ENCODE measurements at regions not wholly inside any gene's neighbourhood (a gene's known extent, or its start where the extent isn't known, plus 50 kb on each side); places are given as distances from the start of the nearest gene placed in this dataset.
"Not testable (repeated sequence)": the region's sequence is repeated elsewhere in the genome, so short reads cannot be mapped to it uniquely, and the experiment has no call there.

DNA sequence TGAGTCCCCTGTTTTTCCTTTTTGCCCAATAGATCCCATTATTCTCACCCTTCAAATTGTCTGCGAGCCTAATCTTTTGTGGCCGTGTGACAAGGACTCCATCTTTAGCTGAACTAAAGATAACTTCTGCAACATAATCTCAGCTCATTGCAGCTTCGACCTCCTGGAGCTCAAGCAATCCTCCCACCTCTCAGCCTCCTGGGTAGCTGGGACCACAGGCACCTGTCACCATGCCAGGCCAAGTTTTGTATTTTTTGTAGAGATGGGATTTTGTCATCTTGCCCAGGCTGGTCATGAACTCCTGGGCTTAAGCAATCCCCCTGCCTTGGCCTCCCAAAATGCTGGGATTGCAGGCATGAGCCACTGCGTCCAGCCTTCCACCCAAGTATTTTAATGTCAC, 161.0 kb downstream of the GJA1 start:
- H3K79me2 ChIP-seq (ENCODE audit: control insufficient read depth, low read length) = no peaks in the 10 kb centered on the region
- no peaks in the 10 kb centered on the region for H3F3A ChIP-seq (ENCODE audit: control insufficient read depth, insufficient read depth)
- TF ChIP-seq, protein P1, sequence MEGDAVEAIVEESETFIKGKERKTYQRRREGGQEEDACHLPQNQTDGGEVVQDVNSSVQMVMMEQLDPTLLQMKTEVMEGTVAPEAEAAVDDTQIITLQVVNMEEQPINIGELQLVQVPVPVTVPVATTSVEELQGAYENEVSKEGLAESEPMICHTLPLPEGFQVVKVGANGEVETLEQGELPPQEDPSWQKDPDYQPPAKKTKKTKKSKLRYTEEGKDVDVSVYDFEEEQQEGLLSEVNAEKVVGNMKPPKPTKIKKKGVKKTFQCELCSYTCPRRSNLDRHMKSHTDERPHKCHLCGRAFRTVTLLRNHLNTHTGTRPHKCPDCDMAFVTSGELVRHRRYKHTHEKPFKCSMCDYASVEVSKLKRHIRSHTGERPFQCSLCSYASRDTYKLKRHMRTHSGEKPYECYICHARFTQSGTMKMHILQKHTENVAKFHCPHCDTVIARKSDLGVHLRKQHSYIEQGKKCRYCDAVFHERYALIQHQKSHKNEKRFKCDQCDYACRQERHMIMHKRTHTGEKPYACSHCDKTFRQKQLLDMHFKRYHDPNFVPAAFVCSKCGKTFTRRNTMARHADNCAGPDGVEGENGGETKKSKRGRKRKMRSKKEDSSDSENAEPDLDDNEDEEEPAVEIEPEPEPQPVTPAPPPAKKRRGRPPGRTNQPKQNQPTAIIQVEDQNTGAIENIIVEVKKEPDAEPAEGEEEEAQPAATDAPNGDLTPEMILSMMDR (IDR thresholded peaks at IDR 0.05; ENCODE audit: low read depth, low read length, poor library complexity, severe bottlenecking) = no peak
- TF ChIP-seq EZH2phosphoT487 (IDR thresholded peaks at IDR 0.05; ENCODE audit: borderline replicate concordance, low read length) = no peak
- no peaks in the 10 kb centered on the region for H4K20me1 ChIP-seq (ENCODE audit: control insufficient read depth, insufficient read depth, low read depth, low read length)
- H3K36me3 ChIP-seq (ENCODE audit: control insufficient read depth, low read length) = no peaks in the 10 kb centered on the region
- H3K4me1 ChIP-seq (ENCODE audit: control insufficient read depth, low read length) = no peaks in the 10 kb centered on the region
- no peak overlapping the region for H3K27ac ChIP-seq (ENCODE audit: low read depth, low read length)
- no peaks in the 10 kb centered on the region for H3K27me3 ChIP-seq (ENCODE audit: control insufficient read depth, low read length)
- no peak overlapping the region for H3K4me2 ChIP-seq (ENCODE audit: low read length)
- no peaks in the 10 kb centered on the region for H3K9me3 ChIP-seq (ENCODE audit: control insufficient read depth, insufficient read depth, low read length)
- no peaks in the 10 kb centered on the region for H3K9me2 ChIP-seq (replicated peaks; ENCODE audit: control insufficient read depth, low read length)
- H3K4me3 ChIP-seq (ENCODE audit: low read length) = no peak overlapping the region

DNA sequence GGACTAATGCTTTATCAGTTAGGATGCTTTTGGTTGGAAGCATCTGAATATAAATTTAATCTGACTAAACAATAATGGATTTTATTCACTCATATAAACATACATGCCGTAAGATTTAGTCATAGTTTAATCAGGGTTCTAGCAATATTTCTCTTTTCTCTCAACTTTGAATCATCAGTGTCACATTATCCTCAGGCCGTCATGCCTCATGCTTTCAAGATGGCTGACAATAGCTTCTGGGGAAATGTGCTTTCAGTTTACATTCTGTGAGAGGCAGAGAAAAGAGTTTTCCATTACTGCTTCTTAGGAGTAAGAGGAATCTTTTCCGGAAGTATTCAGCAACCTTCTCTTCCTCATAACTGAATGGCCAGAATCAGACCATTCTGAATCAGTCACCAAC, 162.2 kb downstream of the GJA1 start:
- H3K4me2 ChIP-seq (ENCODE audit: low read length) = no peak overlapping the region
- TF ChIP-seq, protein P1 (IDR thresholded peaks at IDR 0.05; ENCODE audit: low read depth, low read length, poor library complexity, severe bottlenecking) = no peak
- TF ChIP-seq EZH2phosphoT487 (IDR thresholded peaks at IDR 0.05; ENCODE audit: borderline replicate concordance, low read length) = no peak

DNA sequence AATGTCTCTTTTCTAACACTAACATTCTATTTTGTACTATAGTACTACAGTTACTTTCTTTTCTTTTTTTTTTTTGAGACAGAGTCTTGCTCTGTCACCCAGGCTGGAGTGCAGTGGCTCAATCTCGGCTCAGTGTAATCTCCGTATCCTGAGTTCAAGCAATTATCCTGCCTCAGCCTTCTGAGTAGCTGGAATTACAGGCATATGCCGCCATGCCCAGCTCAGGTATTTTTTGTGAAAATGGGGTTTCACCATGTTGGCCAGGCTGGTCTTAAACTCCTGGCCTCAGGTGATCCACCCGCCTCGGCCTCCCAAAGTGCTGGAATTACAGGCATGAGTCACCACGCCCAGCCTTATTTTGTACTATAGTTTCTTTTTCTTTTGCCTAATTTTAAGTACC, 163.9 kb downstream of the GJA1 start:
- H3K4me1 ChIP-seq (ENCODE audit: control insufficient read depth, low read length); H3K27ac ChIP-seq (ENCODE audit: low read depth, low read length); H3K27me3 ChIP-seq (ENCODE audit: control insufficient read depth, low read length); H4K20me1 ChIP-seq (ENCODE audit: control insufficient read depth, insufficient read depth, low read depth, low read length); H3K79me2 ChIP-seq (ENCODE audit: control insufficient read depth, low read length); H3K9me2 ChIP-seq (replicated peaks; ENCODE audit: control insufficient read depth, low read length); H3K9me3 ChIP-seq (ENCODE audit: control insufficient read depth, insufficient read depth, low read length); H3K36me3 ChIP-seq (ENCODE audit: control insufficient read depth, low read length); H3K4me2 ChIP-seq (ENCODE audit: low read length); H3F3A ChIP-seq (ENCODE audit: control insufficient read depth, insufficient read depth); H3K4me3 ChIP-seq (ENCODE audit: low read length): not testable (repeated sequence)

More for the DNA sequence above, 162.2 kb downstream of the GJA1 start:
- no peaks in the 10 kb centered on the region for H3K9me2 ChIP-seq (replicated peaks; ENCODE audit: control insufficient read depth, low read length)
- H3K27ac ChIP-seq (ENCODE audit: low read depth, low read length) = no peak overlapping the region
- no peaks in the 10 kb centered on the region for H3K27me3 ChIP-seq (ENCODE audit: control insufficient read depth, low read length)
- no peaks in the 10 kb centered on the region for H3K9me3 ChIP-seq (ENCODE audit: control insufficient read depth, insufficient read depth, low read length)
- no peaks in the 10 kb centered on the region for H3K79me2 ChIP-seq (ENCODE audit: control insufficient read depth, low read length)
- no peaks in the 10 kb centered on the region for H3K4me1 ChIP-seq (ENCODE audit: control insufficient read depth, low read length)
- H3K4me3 ChIP-seq (ENCODE audit: low read length) = no peak overlapping the region
- H4K20me1 ChIP-seq (ENCODE audit: control insufficient read depth, insufficient read depth, low read depth, low read length) = no peaks in the 10 kb centered on the region
- no peaks in the 10 kb centered on the region for H3K36me3 ChIP-seq (ENCODE audit: control insufficient read depth, low read length)
- no peaks in the 10 kb centered on the region for H3F3A ChIP-seq (ENCODE audit: control insufficient read depth, insufficient read depth)

DNA sequence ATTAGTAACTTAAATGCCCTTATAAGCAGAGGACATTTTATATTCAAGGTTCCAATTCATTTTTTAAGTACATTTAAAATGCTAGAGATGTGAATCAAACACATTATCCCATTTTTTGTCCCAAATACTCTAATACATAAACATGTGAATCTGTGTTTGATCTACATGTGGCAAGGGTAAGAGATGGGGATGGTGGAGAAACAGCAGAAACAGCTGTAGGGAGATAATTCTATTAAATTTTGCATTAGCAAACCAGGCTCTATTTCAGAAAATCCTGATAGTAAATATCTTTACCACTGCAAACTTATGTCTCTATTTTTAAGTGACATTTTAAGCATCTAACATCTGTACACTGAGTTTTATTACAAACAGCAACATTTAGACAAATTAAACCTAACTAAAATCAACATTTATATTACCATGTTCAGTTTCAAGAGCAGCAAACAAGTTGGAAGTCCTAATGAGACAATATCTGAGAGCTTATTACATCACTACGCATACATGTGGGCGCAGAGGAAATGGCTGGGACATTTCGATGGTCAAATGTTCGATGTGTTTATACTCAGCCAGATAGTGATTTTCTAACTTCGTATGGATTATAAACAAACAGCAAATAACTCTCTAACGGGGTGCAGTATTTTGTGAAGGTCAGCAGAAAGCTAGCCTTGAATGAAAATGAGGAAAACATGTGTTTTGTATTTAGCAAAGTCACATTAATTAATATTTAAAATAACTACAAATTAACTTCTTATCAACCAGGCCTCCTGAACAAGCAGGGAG, 165.1 kb downstream of the GJA1 start:
- TF ChIP-seq, protein P1 (IDR thresholded peaks at IDR 0.05; ENCODE audit: low read depth, low read length, poor library complexity, severe bottlenecking) = no peak
- TF ChIP-seq EZH2phosphoT487 (IDR thresholded peaks at IDR 0.05; ENCODE audit: borderline replicate concordance, low read length) = no peak
- no peaks in the 10 kb centered on the region for H3K9me3 ChIP-seq (ENCODE audit: control insufficient read depth, insufficient read depth, low read length)
- H3K27me3 ChIP-seq (ENCODE audit: control insufficient read depth, low read length) = no peaks in the 10 kb centered on the region
- H3F3A ChIP-seq (ENCODE audit: control insufficient read depth, insufficient read depth) = no peaks in the 10 kb centered on the region
- H3K4me3 ChIP-seq (ENCODE audit: low read length) = no peak overlapping the region
- no peaks in the 10 kb centered on the region for H3K4me1 ChIP-seq (ENCODE audit: control insufficient read depth, low read length)
- H4K20me1 ChIP-seq (ENCODE audit: control insufficient read depth, insufficient read depth, low read depth, low read length) = no peaks in the 10 kb centered on the region
- H3K4me2 ChIP-seq (ENCODE audit: low read length) = no peak overlapping the region
- no peaks in the 10 kb centered on the region for H3K9me2 ChIP-seq (replicated peaks; ENCODE audit: control insufficient read depth, low read length)
- no peaks in the 10 kb centered on the region for H3K79me2 ChIP-seq (ENCODE audit: control insufficient read depth, low read length)
- no peak overlapping the region for H3K27ac ChIP-seq (ENCODE audit: low read depth, low read length)
- H3K36me3 ChIP-seq (ENCODE audit: control insufficient read depth, low read length) = no peaks in the 10 kb centered on the region

Data from DOHH2 (cell line).